ENCODE measurements at regions not wholly inside any gene's neighbourhood (a gene's known extent, or its start where the extent isn't known, plus 50 kb on each side); places are given as distances from the start of the nearest gene placed in this dataset.

DNA sequence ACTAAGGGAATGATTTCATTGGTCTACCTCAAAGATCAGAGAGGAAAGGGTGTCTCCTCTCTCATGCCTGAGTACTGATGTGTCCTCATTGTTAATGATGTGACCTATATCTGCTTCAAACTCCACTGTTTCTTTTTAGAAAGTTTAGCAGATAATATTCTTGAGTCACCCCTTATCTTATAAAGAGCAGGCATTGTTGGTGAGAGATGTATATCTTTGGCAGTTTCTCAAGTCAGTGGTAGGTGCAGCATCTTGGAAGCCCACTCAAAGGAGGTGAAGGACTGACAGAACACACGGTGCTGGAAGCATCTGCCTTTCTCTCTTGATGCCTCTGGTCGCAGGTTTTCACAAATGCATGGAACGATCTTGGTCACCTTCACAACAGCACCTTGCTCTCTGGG, 71.2 kb downstream of the ZNF518B start:
- no peak for TF ChIP-seq ZNF274 (IDR thresholded peaks at IDR 0.05; ENCODE audit: low read depth, low read length)
- TF ChIP-seq SUZ12 (IDR thresholded peaks at IDR 0.05; ENCODE audit: extremely low read depth, insufficient read depth, insufficient read length) = no peak

Data from NT2/D1 (cell line).